ENCODE measurements at regions not wholly inside any gene's neighbourhood (a gene's known extent, or its start where the extent isn't known, plus 50 kb on each side); places are given as distances from the start of the nearest gene placed in this dataset.

DNA sequence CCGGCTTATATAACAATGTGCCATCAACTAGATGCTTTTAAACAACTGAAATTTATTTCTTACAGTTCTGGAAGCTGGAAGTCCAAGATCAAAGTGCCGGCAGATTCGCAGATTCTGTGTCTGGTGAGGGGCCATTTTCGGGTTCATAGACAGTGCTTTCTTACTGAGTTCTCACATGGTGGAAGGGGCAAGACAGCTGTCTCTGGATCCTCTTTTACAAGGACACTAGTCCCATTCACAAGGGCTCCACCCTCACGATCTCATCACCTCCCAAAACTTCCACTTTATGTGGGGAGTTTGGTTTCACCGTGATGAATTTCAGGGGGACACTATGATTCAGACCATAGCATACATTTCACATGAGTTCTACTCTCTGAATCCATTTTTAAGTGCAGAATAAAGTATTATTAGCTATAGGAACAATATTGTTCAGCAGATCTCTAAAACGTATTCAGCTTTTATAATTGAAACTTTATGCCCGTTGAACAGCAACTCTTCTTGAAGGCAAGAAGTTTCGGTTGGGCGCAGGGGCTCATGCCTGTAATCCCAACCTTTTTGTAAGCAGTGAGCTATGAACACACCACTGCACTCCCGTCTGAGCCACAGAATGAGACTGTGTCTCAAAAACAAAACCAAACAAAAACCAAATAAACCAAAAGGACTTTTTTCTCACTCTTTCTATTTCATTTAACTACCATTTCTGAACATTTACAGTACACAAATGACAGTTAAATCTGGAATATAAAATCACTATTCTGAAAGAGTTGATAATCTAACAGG is 502.8 kb downstream of the CMPK2 start (continued):
- TF ChIP-seq, protein P1, sequence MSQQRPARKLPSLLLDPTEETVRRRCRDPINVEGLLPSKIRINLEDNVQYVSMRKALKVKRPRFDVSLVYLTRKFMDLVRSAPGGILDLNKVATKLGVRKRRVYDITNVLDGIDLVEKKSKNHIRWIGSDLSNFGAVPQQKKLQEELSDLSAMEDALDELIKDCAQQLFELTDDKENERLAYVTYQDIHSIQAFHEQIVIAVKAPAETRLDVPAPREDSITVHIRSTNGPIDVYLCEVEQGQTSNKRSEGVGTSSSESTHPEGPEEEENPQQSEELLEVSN (IDR thresholded peaks at IDR 0.05) = no peak
- no peak for TF ChIP-seq PHF8 (conservative IDR thresholded peaks at IDR 0.05; ENCODE audit: low read depth, low read length)

Data from H1 (cell line).